Islet of Langerhans (tissue), 1 donor: ENCODE measurements at regions not wholly inside any gene's neighbourhood (a gene's known extent, or its start where the extent isn't known, plus 50 kb on each side); places are given as distances from the start of the nearest gene placed in this dataset.

Source experiments
- FAIRE-seq: peaks from one replicate; lab custom pipeline; 2011; peaks lifted over from hg19 to GRCh38; lab: Jason Lieb, UNC

DNA sequence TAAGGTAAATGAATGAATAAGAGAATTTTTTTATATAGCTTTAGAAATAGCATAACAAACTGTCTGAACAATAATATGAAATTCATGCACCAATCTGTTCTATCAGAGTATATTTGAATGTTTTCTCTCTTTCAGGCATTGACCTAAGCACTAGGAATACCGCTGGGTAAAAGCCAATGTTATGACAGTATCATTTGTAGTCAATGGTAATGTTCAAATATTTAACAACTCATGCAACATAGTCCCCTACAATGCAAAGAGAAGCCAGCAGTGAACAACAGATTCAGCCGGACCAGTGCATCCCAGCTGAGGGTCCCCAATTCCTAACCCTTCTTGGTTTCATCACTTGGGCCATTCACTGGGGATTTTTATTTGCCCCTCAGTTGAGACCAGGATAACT, 52.6 kb upstream of the MYCBP2 start:
- no peak for FAIRE-seq

DNA sequence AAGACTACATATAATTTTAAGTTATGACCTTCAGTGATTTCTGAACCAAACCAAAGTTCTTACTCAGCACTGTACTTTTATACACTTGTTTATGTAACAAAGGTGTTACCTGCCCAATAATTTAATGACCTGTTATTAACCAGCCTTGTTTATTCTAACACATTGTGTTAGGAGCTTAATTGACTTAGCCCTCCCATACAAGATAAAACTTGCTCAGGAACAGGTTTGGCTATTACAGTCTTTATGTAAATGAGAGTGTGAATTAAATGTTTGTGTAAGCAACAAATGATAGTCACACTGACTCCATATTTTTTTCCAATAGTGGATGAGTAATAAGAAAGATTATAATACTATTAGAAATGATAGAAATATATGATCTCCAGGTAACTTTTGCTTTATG, 51.8 kb upstream of the MYCBP2 start:
- FAIRE-seq = peak; percentile 72

DNA sequence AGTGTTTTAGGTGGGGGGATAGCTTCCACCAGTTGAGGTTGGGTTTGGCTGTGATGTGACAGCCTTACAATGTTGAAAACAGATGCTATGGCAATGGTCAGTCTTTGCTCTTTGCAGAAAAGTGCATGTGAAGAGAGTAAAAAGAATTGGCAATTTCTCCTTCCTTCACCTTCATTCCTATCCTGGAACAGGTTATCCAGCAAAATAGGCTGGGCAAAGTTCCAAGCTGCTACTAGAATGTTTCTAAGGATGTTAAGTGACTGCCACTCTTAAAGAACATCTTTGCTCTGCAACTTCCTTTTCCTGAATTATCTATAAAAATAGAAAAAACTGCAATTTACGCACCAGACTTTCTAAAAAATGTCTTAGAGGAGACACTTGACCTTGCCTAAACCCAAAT, 50.1 kb upstream of the MYCBP2 start:
- no peak for FAIRE-seq
